ENCODE measurements at regions not wholly inside any gene's neighbourhood (a gene's known extent, or its start where the extent isn't known, plus 50 kb on each side); places are given as distances from the start of the nearest gene placed in this dataset.

GRCh38 chrX:39437670-39438441, 636.6 kb downstream of the MID1IP1 start:
- DNase-seq (ENCODE audit: low read depth, low spot score) = no peak

GRCh38 chrX:39438603-39439602, 637.6 kb downstream of the MID1IP1 start:
- DNase-seq (ENCODE audit: low read depth, low spot score) = no peak

- peak; percentile 42 for DNase-seq (ENCODE audit: low read depth, low spot score)
These were observed 638.9 kb downstream of the MID1IP1 start for GRCh38 chrX:39439906-39440798.

GRCh38 chrX:39440799-39441284, 639.6 kb downstream of the MID1IP1 start:
- no peak for DNase-seq (ENCODE audit: low read depth, low spot score)

- DNase-seq (ENCODE audit: low read depth, low spot score) = no peak
These were observed 641.1 kb downstream of the MID1IP1 start for GRCh38 chrX:39442332-39442731.

GRCh38 chrX:39443240-39443639, 642.0 kb downstream of the MID1IP1 start:
- no peak for DNase-seq (ENCODE audit: low read depth, low spot score)

GRCh38 chrX:39445336-39445735, 644.1 kb downstream of the MID1IP1 start:
- DNase-seq (ENCODE audit: low read depth, low spot score) = no peak

GRCh38 chrX:39449352-39449751, 648.1 kb downstream of the MID1IP1 start:
- DNase-seq (ENCODE audit: low read depth, low spot score) = no peak

GRCh38 chrX:39450234-39450977, 647.4 kb downstream of the BCOR start:
- DNase-seq (ENCODE audit: low read depth, low spot score) = no peak

GRCh38 chrX:39451046-39451445, 646.7 kb downstream of the BCOR start:
- no peak for DNase-seq (ENCODE audit: low read depth, low spot score)

- no peak for DNase-seq (ENCODE audit: low read depth, low spot score)
These were observed 645.4 kb downstream of the BCOR start for GRCh38 chrX:39452401-39452800.

- DNase-seq (ENCODE audit: low read depth, low spot score) = no peak
These were observed 643.7 kb downstream of the BCOR start for GRCh38 chrX:39453889-39454621.

GRCh38 chrX:39456894-39457604, 640.7 kb downstream of the BCOR start:
- DNase-seq (ENCODE audit: low read depth, low spot score) = peak; percentile 24

GRCh38 chrX:39458779-39459178, 639.0 kb downstream of the BCOR start:
- DNase-seq (ENCODE audit: low read depth, low spot score) = no peak

- DNase-seq (ENCODE audit: low read depth, low spot score) = no peak
These were observed 638.6 kb downstream of the BCOR start for GRCh38 chrX:39459204-39459603.

- DNase-seq (ENCODE audit: low read depth, low spot score) = no peak
These were observed 637.8 kb downstream of the BCOR start for GRCh38 chrX:39459952-39460351.

- no peak for DNase-seq (ENCODE audit: low read depth, low spot score)
These were observed 637.3 kb downstream of the BCOR start for GRCh38 chrX:39460499-39460898.

- DNase-seq (ENCODE audit: low read depth, low spot score) = peak; percentile 6
These were observed 634.9 kb downstream of the BCOR start for GRCh38 chrX:39462835-39463234.

GRCh38 chrX:39464253-39464652, 633.5 kb downstream of the BCOR start:
- DNase-seq (ENCODE audit: low read depth, low spot score) = no peak
